ENCODE measurements at regions not wholly inside any gene's neighbourhood (a gene's known extent, or its start where the extent isn't known, plus 50 kb on each side); places are given as distances from the start of the nearest gene placed in this dataset.

- Histone ChIP-seq H3K9ac (ENCODE audit: low read depth, low read length) (no peak overlapping the region), H3K4me1 (ENCODE audit: control insufficient read depth, insufficient read depth, low read length) (no peaks in the 10 kb centered on the region), H3K4me3 (ENCODE audit: low read depth, low read length) (no peak overlapping the region), H3K9me3 (ENCODE audit: control insufficient read depth, insufficient read depth, low read length) (no peaks in the 10 kb centered on the region), H3K36me3 (ENCODE audit: control insufficient read depth, insufficient read depth, low read length) (no peaks in the 10 kb centered on the region), H3K27me3 (ENCODE audit: control insufficient read depth, insufficient read depth, low read length) (no peaks in the 10 kb centered on the region), H3K27ac (ENCODE audit: low read depth, low read length) (no peak overlapping the region)
Measured at GRCh38 chr3:161745741-161746140, 249.1 kb downstream of the OTOL1 start.

DNA sequence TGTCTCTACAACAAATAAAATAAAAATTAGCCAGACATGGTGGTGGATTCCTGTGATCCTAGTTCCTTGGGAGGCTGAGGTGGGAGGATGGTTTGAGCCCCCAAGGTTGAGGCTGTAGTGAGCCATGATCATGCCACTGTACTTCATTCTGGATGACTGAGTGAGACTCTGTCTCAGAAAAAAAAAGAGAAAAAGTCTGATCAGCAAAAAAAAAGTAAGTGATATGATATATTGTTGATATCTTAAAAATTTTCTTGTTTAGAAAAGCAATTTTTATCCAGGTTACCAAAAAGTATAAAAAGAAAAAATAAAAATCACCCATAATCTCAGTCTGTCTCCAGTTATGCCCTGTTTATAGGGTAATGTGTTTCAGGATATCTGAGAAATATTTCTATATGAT, 251.4 kb downstream of the OTOL1 start:
- no peaks in the 10 kb centered on the region for H3K27me3 ChIP-seq (ENCODE audit: control insufficient read depth, insufficient read depth, low read length)
- no peak overlapping the region for H3K9ac ChIP-seq (ENCODE audit: low read depth, low read length)
- no peaks in the 10 kb centered on the region for H3K9me3 ChIP-seq (ENCODE audit: control insufficient read depth, insufficient read depth, low read length)
- H3K36me3 ChIP-seq (ENCODE audit: control insufficient read depth, insufficient read depth, low read length), result no peaks in the 10 kb centered on the region
- no peaks in the 10 kb centered on the region for H3K4me1 ChIP-seq (ENCODE audit: control insufficient read depth, insufficient read depth, low read length)
- H3K27ac ChIP-seq (ENCODE audit: low read depth, low read length), result no peak overlapping the region
- no peak overlapping the region for H3K4me3 ChIP-seq (ENCODE audit: low read depth, low read length)

GRCh38 chr3:161754420-161755053, 257.9 kb downstream of the OTOL1 start:
- no peak overlapping the region for H3K27ac ChIP-seq (ENCODE audit: low read depth, low read length)
- H3K4me3 ChIP-seq (ENCODE audit: low read depth, low read length), result no peak overlapping the region
- H3K9ac ChIP-seq (ENCODE audit: low read depth, low read length), result no peak overlapping the region
- no peaks in the 10 kb centered on the region for H3K4me1 ChIP-seq (ENCODE audit: control insufficient read depth, insufficient read depth, low read length)
- H3K36me3 ChIP-seq (ENCODE audit: control insufficient read depth, insufficient read depth, low read length), result no peaks in the 10 kb centered on the region
- no peaks in the 10 kb centered on the region for H3K27me3 ChIP-seq (ENCODE audit: control insufficient read depth, insufficient read depth, low read length)
- no peaks in the 10 kb centered on the region for H3K9me3 ChIP-seq (ENCODE audit: control insufficient read depth, insufficient read depth, low read length)

GRCh38 chr3:161759444-161759843, 262.8 kb downstream of the OTOL1 start:
- no peak overlapping the region for H3K9ac ChIP-seq (ENCODE audit: low read depth, low read length)
- H3K36me3 ChIP-seq (ENCODE audit: control insufficient read depth, insufficient read depth, low read length), result no peaks in the 10 kb centered on the region
- no peaks in the 10 kb centered on the region for H3K9me3 ChIP-seq (ENCODE audit: control insufficient read depth, insufficient read depth, low read length)
- no peak overlapping the region for H3K4me3 ChIP-seq (ENCODE audit: low read depth, low read length)
- no peaks in the 10 kb centered on the region for H3K27me3 ChIP-seq (ENCODE audit: control insufficient read depth, insufficient read depth, low read length)
- H3K27ac ChIP-seq (ENCODE audit: low read depth, low read length), result no peak overlapping the region
- no peaks in the 10 kb centered on the region for H3K4me1 ChIP-seq (ENCODE audit: control insufficient read depth, insufficient read depth, low read length)

DNA sequence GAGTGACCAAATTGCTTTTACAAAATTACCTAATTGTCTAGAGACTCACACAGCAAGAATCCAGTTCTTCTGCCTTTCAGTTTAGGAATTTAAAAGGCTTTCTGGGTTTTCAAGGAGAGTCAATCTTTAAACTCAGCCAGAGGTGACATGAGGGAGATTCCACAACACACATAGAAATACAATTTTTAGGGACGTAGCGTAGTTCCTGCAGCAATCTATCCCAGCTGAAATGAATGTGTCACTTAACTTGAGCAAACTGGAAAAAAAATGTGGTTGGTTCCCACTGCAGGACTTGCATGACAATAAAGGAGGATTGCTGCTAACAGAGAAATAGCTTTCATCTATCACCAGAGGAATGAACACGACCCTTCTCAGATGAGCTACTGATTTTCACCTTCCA, 269.7 kb downstream of the OTOL1 start:
- peaks cover 9% of the 10 kb centered on the region for H3K4me1 ChIP-seq (ENCODE audit: control insufficient read depth, insufficient read depth, low read length)
- H3K9me3 ChIP-seq (ENCODE audit: control insufficient read depth, insufficient read depth, low read length), result no peaks in the 10 kb centered on the region
- no peaks in the 10 kb centered on the region for H3K27me3 ChIP-seq (ENCODE audit: control insufficient read depth, insufficient read depth, low read length)
- no peak overlapping the region for H3K4me3 ChIP-seq (ENCODE audit: low read depth, low read length)
- no peaks in the 10 kb centered on the region for H3K36me3 ChIP-seq (ENCODE audit: control insufficient read depth, insufficient read depth, low read length)
- no peak overlapping the region for H3K27ac ChIP-seq (ENCODE audit: low read depth, low read length)
- no peak overlapping the region for H3K9ac ChIP-seq (ENCODE audit: low read depth, low read length)

GRCh38 chr3:161770484-161771386, 274.1 kb downstream of the OTOL1 start:
- H3K9me3 ChIP-seq (ENCODE audit: control insufficient read depth, insufficient read depth, low read length), result no peaks in the 10 kb centered on the region
- no peak overlapping the region for H3K9ac ChIP-seq (ENCODE audit: low read depth, low read length)
- no peaks in the 10 kb centered on the region for H3K36me3 ChIP-seq (ENCODE audit: control insufficient read depth, insufficient read depth, low read length)
- H3K4me3 ChIP-seq (ENCODE audit: low read depth, low read length), result no peak overlapping the region
- H3K27ac ChIP-seq (ENCODE audit: low read depth, low read length), result no peak overlapping the region
- no peaks in the 10 kb centered on the region for H3K27me3 ChIP-seq (ENCODE audit: control insufficient read depth, insufficient read depth, low read length)
- peaks cover 9% of the 10 kb centered on the region for H3K4me1 ChIP-seq (ENCODE audit: control insufficient read depth, insufficient read depth, low read length)

- Histone ChIP-seq H3K27ac (ENCODE audit: low read depth, low read length) (no peak overlapping the region), H3K9me3 (ENCODE audit: control insufficient read depth, insufficient read depth, low read length) (peaks cover 15% of the 10 kb centered on the region), H3K4me1 (ENCODE audit: control insufficient read depth, insufficient read depth, low read length) (peaks cover 7% of the 10 kb centered on the region), H3K36me3 (ENCODE audit: control insufficient read depth, insufficient read depth, low read length) (no peaks in the 10 kb centered on the region), H3K9ac (ENCODE audit: low read depth, low read length) (no peak overlapping the region), H3K27me3 (ENCODE audit: control insufficient read depth, insufficient read depth, low read length) (no peaks in the 10 kb centered on the region), H3K4me3 (ENCODE audit: low read depth, low read length) (no peak overlapping the region)
Measured at GRCh38 chr3:161781381-161781780, 284.8 kb downstream of the OTOL1 start.

DNA sequence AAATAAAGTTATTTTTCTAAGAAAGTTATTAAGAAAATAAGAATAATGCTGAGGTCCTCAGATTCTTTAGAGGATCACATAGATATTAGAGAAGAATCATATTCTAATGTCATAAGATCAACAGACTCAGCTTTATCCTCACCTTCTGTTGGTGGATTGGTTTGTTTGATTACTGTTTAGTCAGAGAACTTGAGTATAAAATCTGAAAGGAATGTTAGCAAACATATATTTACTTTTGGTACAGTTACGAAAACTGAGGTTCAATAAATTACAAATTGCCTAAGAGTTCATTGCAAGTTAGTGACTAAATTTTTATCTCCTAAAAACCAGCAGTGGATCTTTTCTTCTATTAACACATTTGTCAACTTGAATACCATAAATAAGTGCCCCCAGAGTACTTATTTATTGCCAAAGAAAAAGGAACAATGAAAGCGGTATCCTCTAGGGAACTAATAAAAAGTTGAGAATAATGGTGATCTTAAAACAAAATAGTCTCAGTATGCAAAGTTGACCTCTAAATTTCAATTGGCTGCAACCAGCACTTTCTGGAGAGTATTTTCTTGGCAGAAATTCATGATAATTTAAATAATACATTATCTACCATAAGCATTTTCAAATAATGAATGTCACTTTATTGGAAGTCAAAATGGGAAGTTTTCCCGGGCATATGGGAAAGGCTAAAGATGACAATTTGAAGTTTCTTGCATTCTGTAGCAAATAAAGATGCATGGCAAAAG, 296.8 kb downstream of the OTOL1 start:
- Histone ChIP-seq H3K4me3 (ENCODE audit: low read depth, low read length) (no peak overlapping the region), H3K27me3 (ENCODE audit: control insufficient read depth, insufficient read depth, low read length) (no peaks in the 10 kb centered on the region), H3K4me1 (ENCODE audit: control insufficient read depth, insufficient read depth, low read length) (0 out of 2 replicates have a peak, but pooled peaks cover 3% of the 10 kb centered on the region), H3K36me3 (ENCODE audit: control insufficient read depth, insufficient read depth, low read length) (no peaks in the 10 kb centered on the region), H3K9me3 (ENCODE audit: control insufficient read depth, insufficient read depth, low read length) (no peaks in the 10 kb centered on the region), H3K27ac (ENCODE audit: low read depth, low read length) (no peak overlapping the region), H3K9ac (ENCODE audit: low read depth, low read length) (no peak overlapping the region)

DNA sequence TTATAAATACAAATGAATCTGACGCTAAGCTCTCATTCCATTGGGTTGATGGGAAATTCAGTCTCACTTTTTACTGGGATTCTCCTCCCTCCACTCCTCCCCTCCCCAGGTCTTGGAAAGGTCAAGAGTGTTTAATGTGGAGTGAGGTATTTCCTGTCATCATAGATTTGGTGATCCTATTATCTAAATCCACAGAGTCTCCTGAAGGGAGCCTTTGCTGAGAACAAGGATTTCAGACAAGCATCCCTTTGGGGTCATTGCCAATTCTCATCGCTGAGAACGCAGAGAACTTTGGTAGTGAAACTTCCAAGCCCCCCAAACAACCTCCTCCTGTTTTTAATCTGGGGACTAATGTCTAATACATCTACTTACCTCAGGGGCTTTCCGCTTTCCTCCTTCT, 297.9 kb downstream of the OTOL1 start:
- Histone ChIP-seq H3K9me3 (ENCODE audit: control insufficient read depth, insufficient read depth, low read length) (no peaks in the 10 kb centered on the region), H3K27ac (ENCODE audit: low read depth, low read length) (no peak overlapping the region), H3K27me3 (ENCODE audit: control insufficient read depth, insufficient read depth, low read length) (no peaks in the 10 kb centered on the region), H3K4me1 (ENCODE audit: control insufficient read depth, insufficient read depth, low read length) (no peaks in the 10 kb centered on the region), H3K36me3 (ENCODE audit: control insufficient read depth, insufficient read depth, low read length) (no peaks in the 10 kb centered on the region), H3K4me3 (ENCODE audit: low read depth, low read length) (no peak overlapping the region), H3K9ac (ENCODE audit: low read depth, low read length) (no peak overlapping the region)

DNA sequence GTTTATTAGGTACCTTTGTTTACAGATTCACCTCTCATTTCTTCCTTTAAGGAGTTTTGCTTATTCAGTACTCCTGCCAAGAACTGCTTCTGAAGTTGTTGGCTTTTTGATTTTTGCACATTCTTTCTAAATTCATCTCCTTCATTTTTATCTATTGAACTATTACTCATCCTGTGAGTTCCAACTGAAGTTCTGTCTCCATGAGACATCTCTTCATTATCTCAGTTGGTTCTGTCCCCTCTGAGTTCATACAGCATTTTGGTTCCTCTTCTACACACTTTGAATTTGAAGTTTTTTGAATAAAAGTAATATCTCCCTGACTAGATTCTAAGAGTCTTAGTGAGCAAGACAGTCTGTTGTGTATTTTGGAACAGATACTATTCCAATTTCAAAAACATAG, 299.7 kb downstream of the OTOL1 start:
- H3K27me3 ChIP-seq (ENCODE audit: control insufficient read depth, insufficient read depth, low read length), result no peaks in the 10 kb centered on the region
- no peak overlapping the region for H3K9ac ChIP-seq (ENCODE audit: low read depth, low read length)
- H3K27ac ChIP-seq (ENCODE audit: low read depth, low read length), result no peak overlapping the region
- no peak overlapping the region for H3K4me3 ChIP-seq (ENCODE audit: low read depth, low read length)
- H3K4me1 ChIP-seq (ENCODE audit: control insufficient read depth, insufficient read depth, low read length), result no peaks in the 10 kb centered on the region
- H3K9me3 ChIP-seq (ENCODE audit: control insufficient read depth, insufficient read depth, low read length), result 0 out of 2 replicates have a peak, but pooled peaks cover 5% of the 10 kb centered on the region
- H3K36me3 ChIP-seq (ENCODE audit: control insufficient read depth, insufficient read depth, low read length), result no peaks in the 10 kb centered on the region

- 0 out of 2 replicates have a peak, but pooled peaks cover 5% of the 10 kb centered on the region for H3K9me3 ChIP-seq (ENCODE audit: control insufficient read depth, insufficient read depth, low read length)
- no peaks in the 10 kb centered on the region for H3K27me3 ChIP-seq (ENCODE audit: control insufficient read depth, insufficient read depth, low read length)
- no peak overlapping the region for H3K27ac ChIP-seq (ENCODE audit: low read depth, low read length)
- H3K9ac ChIP-seq (ENCODE audit: low read depth, low read length), result no peak overlapping the region
- no peak overlapping the region for H3K4me3 ChIP-seq (ENCODE audit: low read depth, low read length)
- no peaks in the 10 kb centered on the region for H3K36me3 ChIP-seq (ENCODE audit: control insufficient read depth, insufficient read depth, low read length)
- H3K4me1 ChIP-seq (ENCODE audit: control insufficient read depth, insufficient read depth, low read length), result no peaks in the 10 kb centered on the region
Measured at GRCh38 chr3:161796780-161797179, 300.2 kb downstream of the OTOL1 start.
